Hematopoietic multipotent progenitor cell treated with erythropoietin and hydrocortisone succinate and interleukin-3 and kit ligand, for 8 days (in vitro differentiated cells): ENCODE measurements at regions not wholly inside any gene's neighbourhood (a gene's known extent, or its start where the extent isn't known, plus 50 kb on each side); places are given as distances from the start of the nearest gene placed in this dataset.
A peak's percentile ranks its signal among the peaks of the same experiment; 100 is the strongest.
"Not testable (repeated sequence)": the region's sequence is repeated elsewhere in the genome, so short reads cannot be mapped to it uniquely, and the experiment has no call there.

Source experiments
- DNase-seq: peaks from one replicate; pipeline ENCODE4 v3.0.0-alpha.2; 2015

- no peak for DNase-seq
Observed at GRCh38 chr10:53521046-53521445, 748.5 kb upstream of the MBL2 start.

- no peak for DNase-seq
Observed at GRCh38 chr10:53508197-53508596, 735.6 kb upstream of the MBL2 start.

- DNase-seq: not testable (repeated sequence)
Observed at GRCh38 chr10:53504492-53504891, 731.9 kb upstream of the MBL2 start.

- no peak for DNase-seq
Observed at GRCh38 chr10:53491774-53492173, 719.2 kb upstream of the MBL2 start.

GRCh38 chr10:53490553-53490952 lies 718.0 kb upstream of the MBL2 start:
- no peak for DNase-seq

- no peak for DNase-seq
Observed at GRCh38 chr10:53489335-53490182, 717.0 kb upstream of the MBL2 start.

GRCh38 chr10:53487019-53487983 lies 714.7 kb upstream of the MBL2 start:
- DNase-seq: no peak

GRCh38 chr10:53485422-53485821 lies 712.8 kb upstream of the MBL2 start:
- not testable (repeated sequence) for DNase-seq

GRCh38 chr10:53479365-53479764 lies 706.8 kb upstream of the MBL2 start:
- DNase-seq: no peak

GRCh38 chr10:53477313-53477675 lies 704.7 kb upstream of the MBL2 start:
- DNase-seq: no peak

GRCh38 chr10:53476650-53477312 lies 704.2 kb upstream of the MBL2 start:
- no peak for DNase-seq

- no peak for DNase-seq
Observed at GRCh38 chr10:53469383-53469782, 696.8 kb upstream of the MBL2 start.

GRCh38 chr10:53463539-53463938 lies 691.0 kb upstream of the MBL2 start:
- DNase-seq: no peak

GRCh38 chr10:53458007-53458406 lies 685.4 kb upstream of the MBL2 start:
- no peak for DNase-seq

- DNase-seq: peak; percentile 3
Observed at GRCh38 chr10:53453196-53453595, 680.6 kb upstream of the MBL2 start.

- no peak for DNase-seq
Observed at GRCh38 chr10:53447576-53447975, 675.0 kb upstream of the MBL2 start.

GRCh38 chr10:53441843-53442242 lies 669.3 kb upstream of the MBL2 start:
- no peak for DNase-seq

GRCh38 chr10:53440601-53441000 lies 668.0 kb upstream of the MBL2 start:
- DNase-seq: no peak

- DNase-seq: not testable (repeated sequence)
Observed at GRCh38 chr10:53439075-53439474, 666.5 kb upstream of the MBL2 start.

GRCh38 chr10:53434413-53434812 lies 661.8 kb upstream of the MBL2 start:
- DNase-seq: no peak

- DNase-seq: no peak
Observed at GRCh38 chr10:53432035-53432434, 659.5 kb upstream of the MBL2 start.

- no peak for DNase-seq
Observed at GRCh38 chr10:53430974-53431373, 658.4 kb upstream of the MBL2 start.
